ENCODE measurements at regions not wholly inside any gene's neighbourhood (a gene's known extent, or its start where the extent isn't known, plus 50 kb on each side); places are given as distances from the start of the nearest gene placed in this dataset.
"Not testable (repeated sequence)": the region's sequence is repeated elsewhere in the genome, so short reads cannot be mapped to it uniquely, and the experiment has no call there.

DNA sequence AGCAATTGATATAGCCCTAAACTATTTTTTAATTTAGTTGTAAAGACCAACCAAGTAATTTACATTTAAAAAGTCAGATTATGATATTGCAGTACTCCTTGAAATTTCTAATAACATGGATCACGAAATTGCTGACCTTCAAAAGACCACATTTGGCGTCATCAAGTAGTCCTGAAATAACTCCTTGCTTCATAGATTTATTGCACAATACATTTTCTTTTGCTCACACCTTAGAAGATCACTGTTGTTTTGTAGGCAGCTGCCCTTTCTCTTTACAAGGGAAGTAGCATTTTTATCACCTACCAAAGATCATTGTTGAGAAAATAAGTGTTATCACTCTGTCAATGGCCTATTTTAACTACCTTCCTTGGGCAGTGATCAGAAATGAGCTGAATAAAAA, 815.8 kb downstream of the METTL15 start:
- no peaks in the 10 kb centered on the region for H3K4me1 Mint-ChIP-seq (ENCODE audit: low read depth)
- no peaks in the 10 kb centered on the region for H3K27me3 Mint-ChIP-seq
- intact Hi-C loops (cut with micrococcal nuclease), result no loop called here
- no peak overlapping the region for H3K27ac Mint-ChIP-seq
- POLR2A ChIA-PET, result no interaction called here
- peaks cover 10% of the 10 kb centered on the region for H3K9me3 Mint-ChIP-seq
- DNase-seq, result no peak
- CTCF ChIA-PET, result no interaction called here
- no peaks in the 10 kb centered on the region for H3K36me3 Mint-ChIP-seq
- H3K4me3 Mint-ChIP-seq, result no peak overlapping the region

DNA sequence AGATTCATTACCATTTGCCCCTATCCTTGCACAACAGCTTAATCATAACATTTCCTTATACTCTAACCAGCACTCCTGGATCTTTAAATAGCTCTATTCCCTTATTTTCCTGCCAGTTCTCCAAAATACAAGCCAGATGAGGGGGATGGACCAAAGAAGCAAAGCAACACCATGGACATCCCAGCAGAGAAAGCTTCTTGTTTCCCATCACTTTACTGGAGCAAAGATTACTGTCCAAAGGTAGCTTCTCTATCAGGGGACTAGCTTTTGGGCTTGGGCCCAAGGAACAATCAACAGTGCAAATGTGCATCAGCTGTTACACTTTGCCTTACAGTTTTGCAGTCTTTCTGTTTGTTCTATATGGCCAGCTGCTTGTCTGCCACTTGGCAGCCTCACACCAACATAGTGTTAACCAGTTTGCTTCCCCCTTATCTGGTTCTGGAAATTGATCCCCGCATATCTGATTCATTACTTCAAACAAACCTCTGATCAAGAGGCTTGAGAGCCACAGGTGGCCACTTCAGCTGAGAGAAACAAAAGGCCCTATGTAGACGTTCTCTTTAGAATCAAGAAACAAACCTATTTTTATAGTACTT, 814.3 kb downstream of the METTL15 start:
- POLR2A ChIA-PET, result no interaction called here
- Mint-ChIP-seq H3K27ac (no peak overlapping the region), H3K36me3 (no peaks in the 10 kb centered on the region), H3K4me1 (ENCODE audit: low read depth) (no peaks in the 10 kb centered on the region), H3K27me3 (no peaks in the 10 kb centered on the region), H3K9me3 (peaks cover 6% of the 10 kb centered on the region), H3K4me3 (no peak overlapping the region)
- intact Hi-C loops (cut with micrococcal nuclease), result no loop called here
- CTCF ChIA-PET, result no interaction called here
- DNase-seq, result no peak

DNA sequence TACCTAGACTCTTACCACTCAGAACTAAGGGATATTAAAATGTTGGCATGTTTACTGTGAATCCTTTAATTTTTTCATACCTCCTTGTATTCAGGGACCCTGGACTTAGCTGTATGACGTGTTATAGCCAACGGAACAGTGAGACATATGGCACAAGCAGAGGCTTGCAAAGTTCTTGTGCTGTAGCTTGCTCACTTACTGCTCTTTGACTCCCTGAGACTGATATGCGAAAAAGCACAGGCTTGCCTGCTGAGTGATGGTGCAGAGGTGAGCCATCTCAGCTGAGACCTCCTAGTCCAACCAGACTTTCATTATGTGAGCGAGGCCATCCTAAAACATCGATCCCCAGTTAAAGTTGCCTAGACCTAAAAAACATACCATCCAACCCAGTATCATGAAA, 811.0 kb downstream of the METTL15 start:
- ChIA-PET POLR2A (no interaction called here), CTCF (no interaction called here)
- Mint-ChIP-seq H3K4me1 (ENCODE audit: low read depth) (no peaks in the 10 kb centered on the region), H3K9me3 (peaks cover 7% of the 10 kb centered on the region), H3K36me3 (no peaks in the 10 kb centered on the region), H3K4me3 (no peak overlapping the region), H3K27me3 (no peaks in the 10 kb centered on the region), H3K27ac (no peak overlapping the region)
- intact Hi-C loops (cut with micrococcal nuclease), result no loop called here
- no peak for DNase-seq

DNA sequence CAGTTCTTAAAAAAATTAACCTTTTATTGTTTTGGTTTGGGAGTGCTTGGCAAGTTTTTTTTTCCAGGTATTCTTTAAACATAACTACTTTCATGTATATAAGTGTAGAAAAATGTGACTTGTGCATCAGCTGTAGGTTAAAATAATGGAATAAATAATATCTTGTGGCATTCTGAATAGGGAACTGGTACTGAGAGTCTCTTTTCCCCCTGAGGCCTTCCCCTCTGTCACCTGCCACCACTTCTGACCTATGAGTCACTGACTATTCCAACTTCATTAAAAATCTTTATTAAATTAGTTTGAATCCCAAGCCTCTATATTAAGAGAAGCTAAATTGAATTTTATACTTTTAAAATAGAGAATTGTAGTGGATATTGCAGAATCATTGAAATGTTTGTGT, 805.7 kb downstream of the METTL15 start:
- no peaks in the 10 kb centered on the region for H3K27me3 Mint-ChIP-seq
- intact Hi-C loops (cut with micrococcal nuclease), result no loop called here
- POLR2A ChIA-PET, result no interaction called here

DNA sequence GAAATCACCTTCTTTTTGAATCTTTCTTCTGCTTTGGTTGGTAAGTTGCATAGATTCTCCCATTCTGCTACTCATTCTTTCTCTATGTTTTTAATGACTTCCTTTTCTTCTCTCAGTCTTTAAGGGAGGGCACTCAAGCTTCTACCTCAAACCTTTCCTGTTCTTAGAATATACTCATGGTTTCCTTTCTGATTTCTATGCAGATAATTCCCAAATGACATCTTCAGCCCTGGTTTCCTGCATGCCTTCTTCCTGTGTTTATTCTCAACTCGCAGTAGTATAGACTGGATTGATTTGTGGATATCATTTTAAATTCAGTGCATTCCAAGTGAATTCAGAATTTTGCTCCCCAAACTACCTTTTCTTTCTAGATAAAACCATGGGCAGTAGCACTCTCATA, 803.6 kb downstream of the METTL15 start:
- intact Hi-C loops (cut with micrococcal nuclease), result no loop called here
- Mint-ChIP-seq H3K4me1 (ENCODE audit: low read depth) (no peaks in the 10 kb centered on the region), H3K36me3 (no peaks in the 10 kb centered on the region), H3K27ac (no peak overlapping the region), H3K9me3 (peaks cover 16% of the 10 kb centered on the region), H3K27me3 (no peaks in the 10 kb centered on the region), H3K4me3 (no peak overlapping the region)
- DNase-seq, result no peak
- ChIA-PET POLR2A (no interaction called here), CTCF (no interaction called here)

More for the DNA sequence above, 805.7 kb downstream of the METTL15 start:
- Mint-ChIP-seq H3K4me3 (no peak overlapping the region), H3K27ac (no peak overlapping the region), H3K9me3 (peaks cover 16% of the 10 kb centered on the region), H3K4me1 (ENCODE audit: low read depth) (no peaks in the 10 kb centered on the region), H3K36me3 (no peaks in the 10 kb centered on the region)
- CTCF ChIA-PET, result no interaction called here
- no peak for DNase-seq

DNA sequence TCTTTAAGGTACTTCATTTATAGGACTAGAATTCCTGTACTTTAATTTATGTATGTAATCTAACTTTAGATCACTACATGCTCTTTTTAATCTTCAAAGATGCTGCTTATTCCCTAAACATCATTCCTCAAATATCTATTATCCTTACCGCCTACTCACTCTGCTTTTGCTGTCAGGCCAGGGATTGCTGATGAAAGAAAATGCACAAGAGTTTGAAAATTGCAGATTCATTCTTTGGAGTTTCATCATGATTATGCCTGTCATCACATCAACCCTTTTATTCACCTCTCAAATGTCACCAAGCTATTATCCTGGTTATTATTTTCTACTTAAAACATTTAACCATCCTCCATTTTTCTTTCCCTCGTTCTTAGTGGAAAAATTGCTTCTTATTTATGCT, 802.7 kb downstream of the METTL15 start:
- no peak overlapping the region for H3K4me3 Mint-ChIP-seq
- CTCF ChIA-PET, result no interaction called here
- intact Hi-C loops (cut with micrococcal nuclease), result no loop called here
- POLR2A ChIA-PET, result no interaction called here
- no peaks in the 10 kb centered on the region for H3K4me1 Mint-ChIP-seq (ENCODE audit: low read depth)
- no peak for DNase-seq
- peaks cover 12% of the 10 kb centered on the region for H3K9me3 Mint-ChIP-seq
- H3K27me3 Mint-ChIP-seq, result no peaks in the 10 kb centered on the region
- H3K36me3 Mint-ChIP-seq, result no peaks in the 10 kb centered on the region
- H3K27ac Mint-ChIP-seq, result no peak overlapping the region

DNA sequence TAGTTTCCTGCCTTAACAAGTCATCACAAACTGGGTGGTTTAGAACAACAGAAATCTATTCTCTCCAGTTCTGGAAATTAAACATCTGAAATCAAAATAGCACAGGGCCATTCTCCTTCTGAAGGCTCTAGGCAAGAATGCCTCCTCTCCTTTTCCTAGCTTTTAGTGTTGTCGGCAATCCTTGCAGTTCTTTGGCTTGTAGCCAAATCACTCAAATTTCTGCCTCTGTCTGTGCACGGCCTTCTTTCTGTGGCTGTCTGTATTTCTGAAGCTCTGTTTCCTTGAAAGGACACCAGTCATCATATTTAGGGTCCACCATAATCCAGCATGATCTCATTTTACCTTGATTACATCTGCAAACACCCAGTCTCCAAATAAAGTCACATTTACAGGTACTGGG, 795.5 kb downstream of the METTL15 start:
- ChIA-PET POLR2A (no interaction called here), CTCF (no interaction called here)
- intact Hi-C loops (cut with micrococcal nuclease), result no loop called here
- H3K36me3 Mint-ChIP-seq, result no peaks in the 10 kb centered on the region
- H3K27me3 Mint-ChIP-seq, result no peaks in the 10 kb centered on the region
- no peak overlapping the region for H3K27ac Mint-ChIP-seq
- H3K4me3 Mint-ChIP-seq, result no peak overlapping the region
- no peak for DNase-seq
- peaks cover 3% of the 10 kb centered on the region for H3K9me3 Mint-ChIP-seq
- H3K4me1 Mint-ChIP-seq (ENCODE audit: low read depth), result no peaks in the 10 kb centered on the region

DNA sequence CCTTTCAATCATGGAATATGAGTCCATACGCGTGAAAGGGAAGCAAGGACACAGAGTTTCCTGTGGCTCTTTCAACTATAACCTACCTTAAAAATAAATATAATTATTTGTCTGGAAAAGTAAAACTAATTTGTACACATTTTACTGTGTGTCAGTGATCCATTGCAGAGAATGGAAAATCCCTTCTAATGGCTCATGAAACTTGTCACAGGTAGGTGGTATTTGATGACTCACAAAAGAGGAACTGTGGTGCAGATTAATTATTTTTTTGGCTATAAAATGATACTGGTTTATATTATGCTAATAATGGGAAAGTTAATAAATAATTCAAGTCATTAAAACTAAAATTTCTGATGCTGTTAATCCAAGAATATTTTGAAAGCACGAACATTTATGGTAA, 792.2 kb downstream of the METTL15 start:
- DNase-seq, result no peak
- H3K27me3 Mint-ChIP-seq, result no peaks in the 10 kb centered on the region
- CTCF ChIA-PET, result no interaction called here
- no peaks in the 10 kb centered on the region for H3K36me3 Mint-ChIP-seq
- no peak overlapping the region for H3K4me3 Mint-ChIP-seq
- H3K9me3 Mint-ChIP-seq, result peaks cover 6% of the 10 kb centered on the region
- POLR2A ChIA-PET, result no interaction called here
- intact Hi-C loops (cut with micrococcal nuclease), result no loop called here
- no peak overlapping the region for H3K27ac Mint-ChIP-seq
- no peaks in the 10 kb centered on the region for H3K4me1 Mint-ChIP-seq (ENCODE audit: low read depth)

DNA sequence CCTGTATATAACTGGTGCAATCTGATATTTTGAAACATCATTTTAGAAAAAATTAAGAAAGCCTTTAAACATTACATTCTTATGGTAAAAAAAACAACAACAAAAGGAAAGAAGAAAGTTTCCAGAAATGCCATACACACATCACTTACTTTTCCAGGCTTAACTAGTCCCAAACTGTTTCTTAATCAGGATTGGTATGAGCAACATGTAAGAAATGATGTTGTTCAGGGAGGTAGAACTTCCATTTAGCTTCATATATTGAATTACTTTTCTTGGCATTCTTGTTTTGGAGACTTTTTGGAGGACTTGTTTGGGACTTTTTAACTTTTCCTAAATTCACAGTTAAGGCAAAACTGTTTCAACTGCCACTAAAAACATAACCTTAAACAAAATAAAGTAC, 791.5 kb downstream of the METTL15 start:
- Mint-ChIP-seq H3K27me3 (no peaks in the 10 kb centered on the region), H3K4me3 (no peak overlapping the region), H3K9me3 (peaks cover 6% of the 10 kb centered on the region), H3K4me1 (ENCODE audit: low read depth) (no peaks in the 10 kb centered on the region), H3K36me3 (no peaks in the 10 kb centered on the region), H3K27ac (no peak overlapping the region)
- ChIA-PET POLR2A (no interaction called here), CTCF (interaction anchor here (0.7 kb wide), 1 partner anchor 8 kb away, joined by 3 read pairs; no protein-coding TSS in a partner anchor)
- intact Hi-C loops (cut with micrococcal nuclease), result no loop called here
- DNase-seq, result no peak

DNA sequence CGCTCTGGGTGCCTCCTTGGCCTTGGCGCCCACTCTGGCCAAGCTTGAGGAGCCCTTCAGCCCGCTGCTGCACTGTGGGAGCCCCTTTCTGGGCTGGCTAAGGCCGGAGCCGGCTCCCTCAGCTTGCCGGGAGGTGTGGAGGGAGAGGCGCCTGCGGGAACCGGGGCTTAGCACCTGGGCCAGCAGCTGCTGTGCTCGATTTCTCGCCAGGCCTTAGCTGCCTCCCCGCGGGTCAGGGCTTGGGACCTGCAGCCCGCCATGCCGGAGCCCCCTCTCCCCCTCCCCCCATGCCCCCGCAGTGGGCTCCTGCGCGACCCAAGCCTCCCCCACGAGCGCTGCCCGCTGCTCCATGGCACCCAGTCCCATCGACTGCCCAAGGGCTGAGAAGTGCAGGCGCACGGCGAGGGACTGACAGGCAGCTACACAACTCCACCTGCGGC, 782.4 kb downstream of the METTL15 start:
- CTCF ChIA-PET; H3K4me1 Mint-ChIP-seq (ENCODE audit: low read depth); DNase-seq; intact Hi-C loops (cut with micrococcal nuclease); POLR2A ChIA-PET; H3K27me3 Mint-ChIP-seq; H3K4me3 Mint-ChIP-seq; H3K27ac Mint-ChIP-seq; H3K36me3 Mint-ChIP-seq: not testable (repeated sequence)
- H3K9me3 Mint-ChIP-seq, result peaks cover 29% of the 10 kb centered on the region

DNA sequence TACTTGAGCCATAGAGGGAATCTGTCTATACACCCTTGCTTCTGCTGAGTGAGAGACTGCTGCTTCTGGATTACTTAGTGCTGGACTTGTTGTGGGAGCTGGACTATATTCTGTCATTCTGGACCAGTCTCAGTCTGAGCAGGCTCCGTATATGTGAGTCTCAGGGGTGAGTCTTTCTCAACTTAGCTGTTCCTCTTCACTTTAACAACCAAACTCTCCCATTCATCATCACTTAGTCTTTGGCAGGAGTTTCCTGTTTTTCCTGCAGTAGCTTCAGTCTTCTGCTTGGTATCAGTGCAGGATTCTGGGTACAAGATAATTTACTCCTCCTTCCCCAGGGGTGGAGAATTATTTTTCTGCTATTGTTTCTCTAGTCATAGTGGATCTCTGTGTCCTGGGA, 779.5 kb downstream of the METTL15 start:
- Mint-ChIP-seq H3K27ac (no peak overlapping the region), H3K27me3 (no peaks in the 10 kb centered on the region), H3K4me1 (ENCODE audit: low read depth) (no peaks in the 10 kb centered on the region), H3K36me3 (no peaks in the 10 kb centered on the region), H3K4me3 (no peak overlapping the region), H3K9me3 (peaks cover 34% of the 10 kb centered on the region)
- no peak for DNase-seq
- ChIA-PET POLR2A (no interaction called here), CTCF (no interaction called here)
- intact Hi-C loops (cut with micrococcal nuclease), result no loop called here

DNA sequence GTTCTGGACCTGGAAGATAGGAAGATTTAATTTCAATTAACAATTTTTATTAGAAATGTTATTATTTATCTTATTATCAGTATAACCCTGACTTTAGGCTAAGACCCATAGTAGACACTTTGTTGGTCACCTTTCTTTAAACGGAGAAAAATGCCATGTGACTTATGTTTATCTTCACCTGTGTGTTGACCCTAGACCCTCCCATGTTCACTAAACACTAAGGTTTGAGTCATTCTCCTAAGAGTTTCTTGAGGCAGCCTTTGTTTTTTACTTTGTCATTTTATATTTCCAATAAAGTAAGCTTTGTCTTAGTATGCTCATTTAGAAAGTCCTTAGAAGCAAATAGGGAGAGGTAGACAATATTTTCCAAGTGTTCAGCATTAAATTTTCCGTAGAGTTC, 771.7 kb downstream of the METTL15 start:
- no peak for DNase-seq
- Mint-ChIP-seq H3K27ac (no peak overlapping the region), H3K4me1 (ENCODE audit: low read depth) (no peaks in the 10 kb centered on the region), H3K9me3 (peaks cover 13% of the 10 kb centered on the region), H3K36me3 (no peaks in the 10 kb centered on the region), H3K4me3 (no peak overlapping the region), H3K27me3 (no peaks in the 10 kb centered on the region)
- intact Hi-C loops (cut with micrococcal nuclease), result no loop called here
- ChIA-PET CTCF (no interaction called here), POLR2A (no interaction called here)

DNA sequence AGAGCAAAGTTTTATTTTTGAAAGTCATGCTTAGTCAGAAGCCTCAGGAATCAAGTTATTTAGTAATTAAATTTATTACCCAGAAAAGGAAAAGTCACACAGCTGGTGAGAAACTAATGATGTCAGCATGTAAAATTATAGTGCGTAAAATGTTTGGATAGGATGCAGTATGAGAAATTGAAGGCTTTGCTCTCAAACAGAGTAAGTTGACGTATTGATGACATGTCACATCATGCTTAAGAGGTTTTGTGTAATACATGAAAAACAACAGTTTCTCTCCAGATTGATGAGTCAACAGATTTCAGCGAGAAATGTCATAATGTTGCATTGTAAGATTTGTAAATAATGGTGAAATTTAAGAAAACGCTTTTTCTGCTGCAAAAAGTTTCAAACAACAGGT, 769.8 kb downstream of the METTL15 start:
- CTCF ChIA-PET, result no interaction called here
- Mint-ChIP-seq H3K27me3 (no peaks in the 10 kb centered on the region), H3K4me1 (ENCODE audit: low read depth) (no peaks in the 10 kb centered on the region), H3K36me3 (no peaks in the 10 kb centered on the region), H3K9me3 (peaks cover 4% of the 10 kb centered on the region), H3K4me3 (no peak overlapping the region), H3K27ac (no peak overlapping the region)
- no peak for DNase-seq
- POLR2A ChIA-PET, result no interaction called here
- intact Hi-C loops (cut with micrococcal nuclease), result no loop called here

DNA sequence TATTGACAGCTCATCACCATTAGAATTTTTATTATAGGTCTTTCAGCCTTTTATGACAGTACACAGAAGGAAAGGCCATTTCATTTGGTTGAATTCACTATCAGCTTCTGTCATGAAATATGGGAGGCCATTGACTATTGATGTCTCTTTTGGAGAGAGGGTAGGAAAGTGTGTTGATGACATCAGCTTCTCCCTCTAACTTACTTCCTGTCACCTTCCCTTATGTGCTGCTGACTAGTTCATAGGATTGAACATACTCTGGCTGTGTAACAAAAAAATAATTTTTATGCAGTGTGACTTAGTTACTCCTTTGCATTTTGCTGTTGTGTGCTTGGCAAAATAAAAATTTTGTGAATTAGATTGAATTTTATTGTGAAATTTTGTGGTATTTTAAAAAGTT, 769.2 kb downstream of the METTL15 start:
- Mint-ChIP-seq H3K36me3 (no peaks in the 10 kb centered on the region), H3K4me1 (ENCODE audit: low read depth) (no peaks in the 10 kb centered on the region), H3K9me3 (peaks cover 3% of the 10 kb centered on the region), H3K27ac (no peak overlapping the region), H3K27me3 (no peaks in the 10 kb centered on the region), H3K4me3 (no peak overlapping the region)
- DNase-seq, result no peak
- intact Hi-C loops (cut with micrococcal nuclease), result no loop called here
- ChIA-PET POLR2A (no interaction called here), CTCF (no interaction called here)
